ENCODE measurements at regions not wholly inside any gene's neighbourhood (a gene's known extent, or its start where the extent isn't known, plus 50 kb on each side); places are given as distances from the start of the nearest gene placed in this dataset.

DNA sequence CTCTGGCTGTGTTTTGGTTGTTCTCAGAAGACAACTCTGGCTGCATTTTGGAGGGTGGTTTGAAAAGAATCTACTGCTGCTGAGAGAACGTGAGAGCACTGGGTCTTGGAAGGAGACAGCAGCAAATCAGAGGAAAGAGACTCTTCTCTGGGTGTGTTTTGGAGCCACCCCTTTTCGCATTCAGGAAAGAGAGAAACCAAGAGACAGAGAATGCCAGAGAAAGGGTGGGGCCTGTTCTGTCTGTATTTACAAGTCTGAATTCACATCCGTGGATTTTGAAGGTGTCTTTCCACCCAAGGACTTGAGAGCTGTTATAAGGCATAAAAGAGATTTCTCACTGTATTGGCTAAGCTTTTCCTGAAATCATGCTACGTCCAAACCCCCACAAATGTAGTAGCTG lies 187.2 kb downstream of the C1orf94 start:
- TF ChIP-seq AFF4 (CRISPR knock-in tag; IDR thresholded peaks at IDR 0.05) (no peak), MAFF (IDR thresholded peaks at IDR 0.05; ENCODE audit: low read length) (no peak), ZNF551 (CRISPR knock-in tag; IDR thresholded peaks at IDR 0.05) (no peak), CTCF (IDR thresholded peaks at IDR 0.05 in 2 of 3, conservative IDR thresholded peaks at IDR 0.05 in 1 of 3; ENCODE audit: insufficient read depth in 2 of 3, low read depth in 1 of 3, low read length in 3 of 3) (no peak), EP300 (IDR thresholded peaks at IDR 0.05; ENCODE audit: low read length) (no peak), ZNF124 (CRISPR knock-in tag; IDR thresholded peaks at IDR 0.05) (no peak)
- TF ChIP-seq, protein P1, sequence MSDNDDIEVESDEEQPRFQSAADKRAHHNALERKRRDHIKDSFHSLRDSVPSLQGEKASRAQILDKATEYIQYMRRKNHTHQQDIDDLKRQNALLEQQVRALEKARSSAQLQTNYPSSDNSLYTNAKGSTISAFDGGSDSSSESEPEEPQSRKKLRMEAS (CRISPR knock-in tag; IDR thresholded peaks at IDR 0.05) = no peak

Data from K562 (cell line).